GM23338 (cell line): ENCODE measurements at regions not wholly inside any gene's neighbourhood (a gene's known extent, or its start where the extent isn't known, plus 50 kb on each side); places are given as distances from the start of the nearest gene placed in this dataset.

ENCODE experiments used
- CTCF ChIP-seq, 2 experiments: fragments of 200-600 bp in 1 of 2; sonication (generic) in 1 of 2; conservative IDR thresholded peaks; 2 replicates each; pipeline versions ENCODE4 v1.5.1 to v1.6.1; 2016 to 2017; ENCODE audit warnings: antibody characterized with exemption in 2 of 2, low read depth in 2 of 2, mild to moderate bottlenecking in 2 of 2, moderate library complexity in 1 of 2
- ETS1 ChIP-seq: IDR thresholded peaks from 2 replicates; pipeline ENCODE4 v1.6.1; 2016; ENCODE audit warnings: antibody characterized with exemption
- EZH2phosphoT487 ChIP-seq: fragments of 200-600 bp; sonication (generic); IDR thresholded peaks from one replicate; pipeline ENCODE4 v1.8.1; 2018; ENCODE audit warnings: antibody characterized with exemption; ENCODE audit not compliant: unreplicated experiment
- NANOG ChIP-seq: IDR thresholded peaks from 2 replicates; pipeline ENCODE4 v1.6.1; 2016; ENCODE audit warnings: antibody characterized with exemption, borderline replicate concordance
- POLR2AphosphoS5 ChIP-seq: IDR thresholded peaks from 2 replicates; pipeline ENCODE4 v1.6.1; 2016; ENCODE audit warnings: antibody characterized with exemption, low read depth
- STAT1 ChIP-seq: IDR thresholded peaks from one replicate; pipeline ENCODE4 v1.6.1; 2016; ENCODE audit warnings: antibody characterized with exemption; ENCODE audit not compliant: unreplicated experiment
- ZNF114 ChIP-seq: fragments of 250-450 bp; sonication (Bioruptor Pico); IDR thresholded peaks from 2 replicates; pipeline ENCODE4 v1.5.0; 2020; ENCODE audit warnings: mild to moderate bottlenecking, moderate library complexity
- ZNF462 ChIP-seq: fragments of 250-450 bp; sonication (Bioruptor Pico); IDR thresholded peaks from 2 replicates; pipeline ENCODE4 v1.5.0; 2020; ENCODE audit warnings: mild to moderate bottlenecking, moderate library complexity

GRCh38 chr1:221396526-221396925 is 345.4 kb downstream of the DUSP10 start (continued):
- TF ChIP-seq ZNF462 (CRISPR knock-in tag) (no peak), CTCF (conservative IDR thresholded peaks at IDR 0.05; ENCODE audit: low read depth in 2 of 2) (no peak), NANOG (no peak), ZNF114 (CRISPR knock-in tag) (no peak), ETS1 (no peak), STAT1 (no peak), EZH2phosphoT487 (no peak), POLR2AphosphoS5 (no peak)
